ENCODE measurements at regions not wholly inside any gene's neighbourhood (a gene's known extent, or its start where the extent isn't known, plus 50 kb on each side); places are given as distances from the start of the nearest gene placed in this dataset.
"Not testable (repeated sequence)": the region's sequence is repeated elsewhere in the genome, so short reads cannot be mapped to it uniquely, and the experiment has no call there.

- H3K4me3 Mint-ChIP-seq; H3K4me1 Mint-ChIP-seq (ENCODE audit: low read depth); H3K27ac Mint-ChIP-seq; H3K27me3 Mint-ChIP-seq; H3K36me3 Mint-ChIP-seq (ENCODE audit: low read depth); H3K9me3 Mint-ChIP-seq: not testable (repeated sequence)
Measured at GRCh38 chr5:87718224-87718925, 305.6 kb upstream of the CCNH start.

DNA sequence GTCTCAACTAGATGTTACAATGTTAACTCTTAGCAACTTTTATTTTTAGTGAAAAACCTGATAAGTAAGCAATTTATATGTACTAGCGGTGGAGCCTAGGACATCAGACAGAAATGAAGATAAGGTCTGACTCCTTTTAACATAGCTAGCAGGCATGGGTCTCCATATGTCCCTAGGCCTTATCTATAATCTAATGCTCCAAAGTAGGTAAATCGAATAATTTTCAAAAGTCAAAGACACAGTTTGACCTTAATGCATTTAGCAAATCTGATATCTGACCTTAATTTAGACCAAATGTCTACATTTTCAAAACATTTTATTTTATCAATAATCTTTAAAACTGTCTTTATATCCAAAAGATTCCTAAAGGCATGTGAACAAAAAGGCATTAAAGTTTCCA, 305.0 kb upstream of the CCNH start:
- no peaks in the 10 kb centered on the region for H3K36me3 Mint-ChIP-seq (ENCODE audit: low read depth)
- H3K9me3 Mint-ChIP-seq, result no peaks in the 10 kb centered on the region
- no peak overlapping the region for H3K4me3 Mint-ChIP-seq
- H3K4me1 Mint-ChIP-seq (ENCODE audit: low read depth), result no peaks in the 10 kb centered on the region
- peaks cover 6% of the 10 kb centered on the region for H3K27me3 Mint-ChIP-seq
- H3K27ac Mint-ChIP-seq, result no peak overlapping the region

- H3K27ac Mint-ChIP-seq, result no peak overlapping the region
- H3K27me3 Mint-ChIP-seq, result peaks cover 7% of the 10 kb centered on the region
- H3K36me3 Mint-ChIP-seq (ENCODE audit: low read depth), result no peaks in the 10 kb centered on the region
- no peaks in the 10 kb centered on the region for H3K9me3 Mint-ChIP-seq
- H3K4me3 Mint-ChIP-seq, result no peak overlapping the region
- H3K4me1 Mint-ChIP-seq (ENCODE audit: low read depth), result no peaks in the 10 kb centered on the region
Measured at GRCh38 chr5:87705876-87706275, 293.1 kb upstream of the CCNH start.

GRCh38 chr5:87686975-87687374, 274.2 kb upstream of the CCNH start:
- Mint-ChIP-seq H3K36me3 (ENCODE audit: low read depth) (no peaks in the 10 kb centered on the region), H3K9me3 (peaks cover 11% of the 10 kb centered on the region), H3K27ac (no peak overlapping the region), H3K4me1 (ENCODE audit: low read depth) (no peaks in the 10 kb centered on the region), H3K27me3 (no peaks in the 10 kb centered on the region), H3K4me3 (no peak overlapping the region)

- no peaks in the 10 kb centered on the region for H3K36me3 Mint-ChIP-seq (ENCODE audit: low read depth)
- H3K4me3 Mint-ChIP-seq, result no peak overlapping the region
- H3K27me3 Mint-ChIP-seq, result no peaks in the 10 kb centered on the region
- no peaks in the 10 kb centered on the region for H3K4me1 Mint-ChIP-seq (ENCODE audit: low read depth)
- H3K27ac Mint-ChIP-seq, result no peak overlapping the region
- peaks cover 11% of the 10 kb centered on the region for H3K9me3 Mint-ChIP-seq
Measured at GRCh38 chr5:87686018-87686417, 273.3 kb upstream of the CCNH start.

DNA sequence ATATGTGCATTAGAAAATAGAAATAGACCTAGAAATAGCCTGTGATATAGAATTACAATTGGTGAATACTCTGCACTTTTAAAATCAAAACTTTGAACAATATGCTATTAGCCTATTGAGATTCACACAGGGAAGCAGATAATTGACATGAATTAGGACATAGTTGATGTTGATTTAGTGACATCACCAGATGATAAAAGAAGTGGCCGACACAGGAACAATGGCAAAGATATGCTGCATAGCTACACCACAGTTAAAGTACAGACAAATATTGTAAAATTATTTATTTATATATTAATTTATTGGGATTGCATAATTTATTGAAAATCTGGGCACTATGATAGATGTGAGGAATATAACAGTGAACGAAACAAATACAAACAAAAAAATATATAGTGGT, 261.5 kb upstream of the CCNH start:
- Mint-ChIP-seq H3K4me3 (no peak overlapping the region), H3K27me3 (no peaks in the 10 kb centered on the region), H3K27ac (no peak overlapping the region), H3K9me3 (no peaks in the 10 kb centered on the region), H3K4me1 (ENCODE audit: low read depth) (no peaks in the 10 kb centered on the region), H3K36me3 (ENCODE audit: low read depth) (no peaks in the 10 kb centered on the region)

GRCh38 chr5:87671146-87671545, 258.4 kb upstream of the CCNH start:
- Mint-ChIP-seq H3K9me3 (no peaks in the 10 kb centered on the region), H3K27me3 (no peaks in the 10 kb centered on the region), H3K4me3 (no peak overlapping the region), H3K27ac (no peak overlapping the region), H3K4me1 (ENCODE audit: low read depth) (no peaks in the 10 kb centered on the region), H3K36me3 (ENCODE audit: low read depth) (no peaks in the 10 kb centered on the region)

DNA sequence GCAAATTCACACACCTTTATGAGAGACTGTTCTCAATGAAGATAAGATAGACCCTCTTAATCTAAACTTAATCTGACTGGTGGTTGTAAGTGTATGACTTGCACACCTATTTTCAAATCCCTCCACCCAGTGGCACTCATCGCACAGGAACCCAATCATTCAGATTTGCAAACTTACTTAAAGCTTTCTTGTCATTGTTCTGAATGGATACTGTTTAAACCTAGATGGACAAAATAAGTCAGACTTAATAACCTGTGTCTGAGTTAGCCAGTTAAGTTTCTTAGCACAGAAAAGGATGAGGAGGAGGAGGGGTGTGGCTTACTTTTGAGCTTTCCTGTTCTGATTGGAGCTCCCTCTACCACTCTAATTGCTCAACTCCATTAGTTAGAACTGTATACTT, 252.4 kb upstream of the CCNH start:
- Mint-ChIP-seq H3K27me3 (no peaks in the 10 kb centered on the region), H3K9me3 (no peaks in the 10 kb centered on the region), H3K36me3 (ENCODE audit: low read depth) (no peaks in the 10 kb centered on the region), H3K4me1 (ENCODE audit: low read depth) (no peaks in the 10 kb centered on the region), H3K4me3 (no peak overlapping the region), H3K27ac (no peak overlapping the region)

- H3K27ac Mint-ChIP-seq, result no peak overlapping the region
- no peaks in the 10 kb centered on the region for H3K9me3 Mint-ChIP-seq
- no peaks in the 10 kb centered on the region for H3K27me3 Mint-ChIP-seq
Measured at GRCh38 chr5:87661784-87662566, 249.2 kb upstream of the CCNH start.

DNA sequence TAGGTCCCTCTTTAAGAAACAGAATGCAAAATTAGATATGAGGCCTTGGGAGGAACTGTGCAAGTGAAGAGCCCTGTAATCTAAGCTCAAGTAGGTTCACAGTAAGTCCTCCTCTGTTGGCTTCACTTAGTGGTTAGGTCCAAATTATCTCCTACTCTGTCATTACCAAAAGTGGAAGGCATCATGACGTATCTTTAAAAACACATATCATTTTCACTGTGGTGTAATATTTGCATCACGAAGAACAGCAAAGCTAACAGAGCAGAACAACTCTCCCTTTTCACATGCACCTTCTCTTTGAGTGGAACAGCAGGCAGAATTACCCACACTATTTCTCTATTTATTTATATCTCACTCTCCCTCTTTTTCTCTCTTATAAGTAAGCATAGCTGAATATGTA, 240.5 kb upstream of the CCNH start:
- Mint-ChIP-seq H3K27ac (no peak overlapping the region), H3K36me3 (ENCODE audit: low read depth) (no peaks in the 10 kb centered on the region), H3K27me3 (no peaks in the 10 kb centered on the region)

More at GRCh38 chr5:87661784-87662566, 249.2 kb upstream of the CCNH start:
- Mint-ChIP-seq H3K4me1 (ENCODE audit: low read depth) (no peaks in the 10 kb centered on the region), H3K36me3 (ENCODE audit: low read depth) (no peaks in the 10 kb centered on the region), H3K4me3 (no peak overlapping the region)

GRCh38 chr5:87650284-87650683, 237.6 kb upstream of the CCNH start:
- Mint-ChIP-seq H3K4me3 (no peak overlapping the region), H3K27me3 (no peaks in the 10 kb centered on the region), H3K9me3 (no peaks in the 10 kb centered on the region), H3K36me3 (ENCODE audit: low read depth) (no peaks in the 10 kb centered on the region), H3K4me1 (ENCODE audit: low read depth) (no peaks in the 10 kb centered on the region), H3K27ac (no peak overlapping the region)

More for the DNA sequence above, 240.5 kb upstream of the CCNH start:
- Mint-ChIP-seq H3K9me3 (no peaks in the 10 kb centered on the region), H3K4me3 (no peak overlapping the region), H3K4me1 (ENCODE audit: low read depth) (no peaks in the 10 kb centered on the region)

GRCh38 chr5:87649455-87649854, 236.7 kb upstream of the CCNH start:
- Mint-ChIP-seq H3K27me3 (no peaks in the 10 kb centered on the region), H3K27ac (no peak overlapping the region), H3K9me3 (no peaks in the 10 kb centered on the region), H3K4me1 (ENCODE audit: low read depth) (no peaks in the 10 kb centered on the region), H3K4me3 (no peak overlapping the region), H3K36me3 (ENCODE audit: low read depth) (no peaks in the 10 kb centered on the region)

DNA sequence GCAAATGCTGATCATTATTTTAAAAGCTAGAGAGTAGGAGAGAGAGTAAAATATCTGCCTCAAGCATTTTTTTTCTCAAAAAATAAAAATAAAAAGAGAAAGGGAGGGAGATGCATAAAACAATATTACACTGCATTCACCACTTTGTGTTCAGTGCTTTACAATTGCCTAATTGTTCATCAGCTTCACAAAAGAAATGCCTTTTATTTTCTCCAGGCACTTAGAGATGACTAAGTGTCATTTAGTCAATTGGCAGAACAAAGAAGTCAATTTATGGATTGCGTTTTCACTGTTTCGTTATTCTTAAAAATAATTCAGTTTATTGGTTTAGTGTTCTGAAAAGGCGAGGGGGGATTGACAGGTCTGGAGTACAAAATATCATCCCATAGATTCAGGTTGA, 232.5 kb upstream of the CCNH start:
- no peaks in the 10 kb centered on the region for H3K4me1 Mint-ChIP-seq (ENCODE audit: low read depth)
- no peaks in the 10 kb centered on the region for H3K9me3 Mint-ChIP-seq
- H3K27me3 Mint-ChIP-seq, result no peaks in the 10 kb centered on the region
- H3K36me3 Mint-ChIP-seq (ENCODE audit: low read depth), result no peaks in the 10 kb centered on the region
- no peak overlapping the region for H3K4me3 Mint-ChIP-seq
- H3K27ac Mint-ChIP-seq, result no peak overlapping the region

- Mint-ChIP-seq H3K27ac (no peak overlapping the region), H3K4me1 (ENCODE audit: low read depth) (no peaks in the 10 kb centered on the region), H3K27me3 (no peaks in the 10 kb centered on the region), H3K4me3 (no peak overlapping the region), H3K9me3 (no peaks in the 10 kb centered on the region), H3K36me3 (ENCODE audit: low read depth) (no peaks in the 10 kb centered on the region)
Measured at GRCh38 chr5:87640902-87641301, 228.2 kb upstream of the CCNH start.

GRCh38 chr5:87627363-87627762, 214.6 kb upstream of the CCNH start:
- Mint-ChIP-seq H3K27ac (no peak overlapping the region), H3K9me3 (peaks cover 4% of the 10 kb centered on the region), H3K4me1 (ENCODE audit: low read depth) (no peaks in the 10 kb centered on the region), H3K27me3 (peaks cover 3% of the 10 kb centered on the region), H3K36me3 (ENCODE audit: low read depth) (no peaks in the 10 kb centered on the region), H3K4me3 (no peak overlapping the region)

GRCh38 chr5:87608385-87608784, 195.7 kb upstream of the CCNH start:
- Mint-ChIP-seq H3K9me3 (peaks cover 4% of the 10 kb centered on the region), H3K27me3 (no peaks in the 10 kb centered on the region), H3K36me3 (ENCODE audit: low read depth) (no peaks in the 10 kb centered on the region), H3K27ac (no peak overlapping the region), H3K4me1 (ENCODE audit: low read depth) (no peaks in the 10 kb centered on the region), H3K4me3 (no peak overlapping the region)

Data from stimulated activated naive CD8-positive, alpha-beta T cell treated with anti-CD3 and anti-CD28 coated beads, Interleukin-15, Interleukin-2, amounts not matched to agents 100 ng/mL and 50 ng/mL, for 24 hours (primary cell).